H1 (cell line): ENCODE measurements at regions not wholly inside any gene's neighbourhood (a gene's known extent, or its start where the extent isn't known, plus 50 kb on each side); places are given as distances from the start of the nearest gene placed in this dataset.

ENCODE experiments used
- CTCF ChIA-PET: fragments of 300-600 bp; sonication (Branson Sonifier 250); formaldehyde crosslinking; loops from one replicate; lab custom pipeline; 2021; ENCODE audit not compliant: partially characterized antibody; lab: Charles Lee
- POLR2A ChIA-PET: fragments of 300-600 bp; sonication (Branson Sonifier 250); formaldehyde crosslinking; loops from one replicate; lab custom pipeline; 2021; ENCODE audit warnings: inconsistent platforms; ENCODE audit not compliant: partially characterized antibody; lab: Charles Lee
- DNase-seq, 2 experiments: peaks; one replicate each; pipeline versions ENCODE4 v3.0.0 to v3.0.0-alpha.2; 2010 to 2022; ENCODE audit warnings: low spot score in 2 of 2, low read depth in 1 of 2, mixed read lengths in 1 of 2
- FAIRE-seq: peaks from 2 replicates; lab custom pipeline; 2011; peaks lifted over from hg19 to GRCh38; lab: Jason Lieb, UNC
- H2AFZ ChIP-seq: 2 replicates; pipeline ENCODE4 v1.8.1; 2012; ENCODE audit warnings: low read length, inconsistent platforms
- H2AK5ac ChIP-seq: 2 replicates; pipeline ENCODE4 v1.6.1; 2013; ENCODE audit warnings: low read depth, low read length
- H2BK120ac ChIP-seq: replicated peaks from 2 replicates; pipeline ENCODE3; 2013; ENCODE audit warnings: low read depth, low read length, inconsistent platforms
- H2BK12ac ChIP-seq: 2 replicates; pipeline ENCODE4 v1.6.1; 2013; ENCODE audit warnings: low read depth, low read length
- H2BK15ac ChIP-seq: 2 replicates; pipeline ENCODE4 v1.6.1; 2013; ENCODE audit warnings: low read length
- H2BK20ac ChIP-seq: 2 replicates; pipeline ENCODE4 v1.6.1; 2013; ENCODE audit warnings: low read length
- H2BK5ac ChIP-seq: 2 replicates; pipeline ENCODE4 v1.6.1; 2013; ENCODE audit warnings: low read depth, low read length
- H3K14ac ChIP-seq: 2 replicates; pipeline ENCODE4 v1.6.1; 2013; ENCODE audit warnings: inconsistent platforms; ENCODE audit not compliant: insufficient read length
- H3K18ac ChIP-seq: 2 replicates; pipeline ENCODE4 v1.6.1; 2013; ENCODE audit warnings: low read length; ENCODE audit errors: extremely low read depth
- H3K23ac ChIP-seq: 2 replicates; pipeline ENCODE4 v1.6.1; 2013; ENCODE audit warnings: inconsistent platforms; ENCODE audit not compliant: insufficient read length
- H3K23me2 ChIP-seq: 2 replicates; pipeline ENCODE4 v1.6.1; 2013; ENCODE audit warnings: low read depth, low read length
- H3K27ac ChIP-seq: 2 replicates; pipeline ENCODE4 v1.6.1; 2011; ENCODE audit warnings: low read depth, low read length, inconsistent platforms
- H3K27me3 ChIP-seq, 4 experiments: replicated peaks in 1 of 4; 1 replicate in 1 of 4; 2 replicates in 3 of 4; pipeline versions ENCODE4 v1.6.1 to v1.8.1; 2011 to 2013; ENCODE audit warnings: low read length in 3 of 4, mild to moderate bottlenecking in 3 of 4, inconsistent platforms in 2 of 4, mixed read lengths in 2 of 4, moderate library complexity in 1 of 4; ENCODE audit not compliant: control insufficient read depth in 3 of 4, insufficient read depth in 3 of 4; ENCODE audit errors: extremely low read depth in 1 of 4
- H3K36me3 ChIP-seq, 4 experiments: 2 replicates each; pipeline versions ENCODE4 v1.6.1 to v1.8.1; 2011 to 2013; ENCODE audit warnings: mild to moderate bottlenecking in 4 of 4, low read length in 3 of 4, moderate library complexity in 2 of 4, control low read depth in 1 of 4, inconsistent platforms in 1 of 4; ENCODE audit not compliant: insufficient read depth in 4 of 4, control insufficient read depth in 2 of 4
- H3K4ac ChIP-seq: replicated peaks from 2 replicates; pipeline ENCODE3; 2013; ENCODE audit warnings: low read length, low read depth, mixed read lengths, inconsistent platforms; ENCODE audit not compliant: insufficient read length
- H3K4me1 ChIP-seq, 4 experiments: replicated peaks in 1 of 4; 1 replicate in 1 of 4; 2 replicates in 3 of 4; pipeline versions ENCODE4 v1.6.1 to v1.8.1; 2011 to 2013; ENCODE audit warnings: low read length in 3 of 4, inconsistent platforms in 2 of 4, mixed read lengths in 1 of 4; ENCODE audit not compliant: insufficient read depth in 4 of 4, control insufficient read depth in 3 of 4
- H3K4me2 ChIP-seq, 2 experiments: 2 replicates each; pipeline versions ENCODE4 v1.6.1 to v1.8.1; 2011 to 2013; ENCODE audit warnings: low read depth in 2 of 2, low read length in 2 of 2, control low read depth in 1 of 2, inconsistent platforms in 1 of 2, mild to moderate bottlenecking in 1 of 2; ENCODE audit not compliant: insufficient read depth in 1 of 2
- H3K4me3 ChIP-seq, 4 experiments: fragments of 200-600, 300-600 bp in 1 of 4; sonication (generic), shearing (Covaris generic), sonication (Bioruptor Twin) in 1 of 4; 2 replicates each; pipeline versions ENCODE4 v1.5.1 to v1.8.1; 2011 to 2016; ENCODE audit warnings: low read length in 4 of 4, low read depth in 3 of 4, control low read depth in 2 of 4, inconsistent platforms in 2 of 4, mild to moderate bottlenecking in 2 of 4, mixed read lengths in 1 of 4, moderate library complexity in 1 of 4; ENCODE audit not compliant: insufficient read depth in 2 of 4; ENCODE audit errors: extremely low read depth in 1 of 4
- H3K56ac ChIP-seq: replicated peaks from 2 replicates; pipeline ENCODE3; 2013; ENCODE audit warnings: low read depth, mild to moderate bottlenecking, mixed read lengths, low read length, inconsistent platforms; ENCODE audit not compliant: insufficient read length
- H3K79me1 ChIP-seq: 2 replicates; pipeline ENCODE4 v1.6.1; 2013; ENCODE audit warnings: low read depth, low read length, control low read depth
- H3K79me2 ChIP-seq, 2 experiments: 2 replicates each; pipeline versions ENCODE4 v1.6.1 to v1.8.1; 2012 to 2013; ENCODE audit warnings: low read length in 2 of 2, mild to moderate bottlenecking in 2 of 2, inconsistent platforms in 1 of 2; ENCODE audit not compliant: insufficient read depth in 2 of 2, control insufficient read depth in 1 of 2
- H3K9ac ChIP-seq, 4 experiments: replicated peaks in 1 of 4; 1 replicate in 1 of 4; 2 replicates in 3 of 4; pipeline versions ENCODE4 v1.6.1 to v1.8.1; 2011 to 2013; ENCODE audit warnings: low read depth in 3 of 4, low read length in 3 of 4, control low read depth in 2 of 4, mild to moderate bottlenecking in 2 of 4, moderate library complexity in 2 of 4, inconsistent platforms in 1 of 4; ENCODE audit errors: extremely low read depth in 1 of 4
- H3K9me3 ChIP-seq, 2 experiments: 2 replicates each; pipeline versions ENCODE4 v1.6.1 to v1.8.1; 2012 to 2013; ENCODE audit warnings: mild to moderate bottlenecking in 2 of 2, moderate library complexity in 2 of 2, control low read depth in 1 of 2, inconsistent platforms in 1 of 2, low read depth in 1 of 2, low read length in 1 of 2, mixed read lengths in 1 of 2; ENCODE audit not compliant: insufficient read depth in 2 of 2
- H4K20me1 ChIP-seq, 2 experiments: replicated peaks in 1 of 2; 2 replicates each; pipeline versions ENCODE3 to v1.8.1; 2011 to 2013; ENCODE audit warnings: inconsistent platforms in 2 of 2, low read length in 2 of 2, mild to moderate bottlenecking in 1 of 2; ENCODE audit not compliant: insufficient read depth in 2 of 2, control insufficient read depth in 1 of 2
- H4K5ac ChIP-seq: 2 replicates; pipeline ENCODE4 v1.6.1; 2013; ENCODE audit warnings: low read length, low read depth, mixed read lengths, inconsistent platforms; ENCODE audit not compliant: insufficient read length
- H4K8ac ChIP-seq: 2 replicates; pipeline ENCODE4 v1.8.0; 2013; ENCODE audit warnings: mild to moderate bottlenecking, moderate library complexity, low read length, inconsistent platforms; ENCODE audit not compliant: insufficient read depth; ENCODE audit errors: extremely low read depth
- H4K91ac ChIP-seq: replicated peaks from 2 replicates; pipeline ENCODE3; 2013; ENCODE audit warnings: low read length, mixed read lengths, inconsistent platforms; ENCODE audit not compliant: insufficient read length
- CHD1 ChIP-seq: IDR thresholded peaks from 2 replicates; pipeline ENCODE4 v1.6.1; 2012; ENCODE audit warnings: low read depth, low read length, improper control_type of control experiment
- JUND ChIP-seq: IDR thresholded peaks from 2 replicates; pipeline ENCODE4 v1.6.1; 2011; ENCODE audit warnings: mild to moderate bottlenecking, improper control_type of control experiment, low read length
- NANOG ChIP-seq: IDR thresholded peaks from 2 replicates; pipeline ENCODE4 v1.6.1; 2011; ENCODE audit warnings: low read length, low read depth, mild to moderate bottlenecking, inconsistent platforms; ENCODE audit not compliant: insufficient read depth, poor library complexity, severe bottlenecking
- POLR2A ChIP-seq, 2 experiments: IDR thresholded peaks; 1 replicate in 1 of 2; 2 replicates in 1 of 2; pipeline ENCODE4 v1.6.1; 2011; ENCODE audit warnings: low read depth in 2 of 2, low read length in 2 of 2, mild to moderate bottlenecking in 2 of 2; ENCODE audit errors: control extremely low read depth in 1 of 2
- ZNF274 ChIP-seq: IDR thresholded peaks from 2 replicates; pipeline ENCODE4 v1.7.0; 2012; ENCODE audit warnings: low read length, borderline replicate concordance; ENCODE audit errors: extremely low read depth

- Histone ChIP-seq H4K5ac (no peak overlapping the region), H3K9me3 (peaks cover 5 to 17% of the 10 kb centered on the region in 2 experiments; a peak in 2 of 4 replicates), H3K36me3 (no peaks in the 10 kb centered on the region), H2AFZ (no peak overlapping the region), H3K4me1 (no peaks in the 10 kb centered on the region), H3K4me2 (no peak overlapping the region), H4K20me1 (no peaks in the 10 kb centered on the region), H2BK20ac (no peak overlapping the region), H3K4ac (no peak overlapping the region), H3K79me2 (no peaks in the 10 kb centered on the region), H3K18ac (no peak overlapping the region), H2BK120ac (no peak overlapping the region), H3K9ac (no peak overlapping the region), H3K27ac (no peak overlapping the region), H3K14ac (no peak overlapping the region), H3K23ac (no peak overlapping the region), H4K8ac (no peak overlapping the region), H2BK15ac (no peak overlapping the region), H2AK5ac (no peak overlapping the region), H3K79me1 (no peaks in the 10 kb centered on the region), H2BK12ac (no peak overlapping the region), H3K27me3 (no peaks in the 10 kb centered on the region), H3K23me2 (no peaks in the 10 kb centered on the region), H2BK5ac (no peak overlapping the region), H3K4me3 (no peak overlapping the region), H4K91ac (no peak overlapping the region), H3K56ac (no peak overlapping the region)
- DNase-seq (no peak), FAIRE-seq (no peak)
- TF ChIP-seq CHD1 (no peak), ZNF274 (no peak), NANOG (no peak), JUND (no peak), POLR2A (IDR thresholded peaks at IDR 0.05; ENCODE audit: control extremely low read depth in 1 of 2, low read depth in 2 of 2, low read length in 2 of 2) (no peak)
- ChIA-PET CTCF (no interaction called here), POLR2A (no interaction called here)
These were observed 637.9 kb upstream of the DPP6 start for GRCh38 chr7:153414288-153414629.
